HPDE6-E6E7 (cell line): ENCODE measurements at regions not wholly inside any gene's neighbourhood (a gene's known extent, or its start where the extent isn't known, plus 50 kb on each side); places are given as distances from the start of the nearest gene placed in this dataset.

Source experiments
- DNase-seq: peaks from one replicate; pipeline ENCODE4 v3.0.0; 2011; ENCODE audit warnings: missing footprints; ENCODE audit errors: extremely low spot score

- no peak for DNase-seq
These were observed 131.8 kb upstream of the HS6ST1 start for GRCh38 chr2:128450211-128451024.

- no peak for DNase-seq
These were observed 132.7 kb upstream of the HS6ST1 start for GRCh38 chr2:128451084-128452023.

DNA sequence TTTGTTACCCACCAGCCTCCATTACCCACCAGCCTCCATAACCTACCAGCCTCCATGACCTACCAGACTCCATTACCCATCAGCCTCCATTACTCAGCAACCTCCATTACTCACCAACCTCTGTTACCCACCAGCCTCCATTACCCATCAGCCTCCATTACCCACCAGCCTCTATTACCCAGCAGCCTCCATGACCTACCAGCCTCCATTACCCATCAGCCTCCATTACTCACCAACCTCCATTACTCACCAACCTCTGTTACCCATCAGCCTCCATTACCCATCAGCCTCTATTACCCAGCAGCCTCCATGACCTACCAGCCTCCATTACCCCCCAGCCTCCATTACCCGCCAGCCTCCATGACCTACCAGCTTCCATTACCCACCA, 133.3 kb upstream of the HS6ST1 start:
- DNase-seq, result no peak

GRCh38 chr2:128452536-128453530, 134.2 kb upstream of the HS6ST1 start:
- no peak for DNase-seq

DNA sequence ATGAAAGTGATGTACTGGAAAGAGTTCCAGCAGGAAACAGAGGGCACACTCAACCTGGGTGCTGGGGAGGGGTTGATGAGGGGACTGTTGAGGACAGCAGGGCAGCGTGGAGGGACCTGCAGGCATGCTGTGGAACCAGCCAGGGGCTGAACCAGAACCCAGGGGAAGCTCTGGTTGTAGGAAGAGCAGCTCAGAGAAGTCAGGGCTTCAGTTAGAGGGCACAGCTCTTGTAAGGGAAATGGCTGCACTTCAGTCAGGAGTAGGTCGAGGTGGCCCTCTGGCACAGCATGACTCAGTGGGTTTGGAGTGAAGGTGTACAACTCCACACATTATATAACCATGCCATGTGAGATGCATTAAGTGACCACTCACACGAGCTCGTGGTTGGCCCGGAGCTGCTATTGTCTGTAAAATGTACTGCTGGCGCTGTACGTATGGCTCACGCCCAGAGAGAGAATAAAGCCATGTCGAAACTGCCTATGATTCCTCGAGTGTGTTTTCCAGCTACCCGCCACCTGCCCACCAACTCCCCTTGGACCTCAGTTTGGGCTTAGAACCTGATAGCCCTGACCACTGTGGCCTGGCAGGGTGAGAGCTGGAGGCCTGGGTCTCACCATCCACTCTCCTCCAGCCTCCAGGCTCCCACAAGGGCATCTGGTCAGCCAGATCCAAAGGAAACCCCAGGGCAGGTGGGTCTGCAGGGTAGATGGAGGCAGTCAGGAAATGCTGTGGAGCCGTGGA, 136.5 kb upstream of the HS6ST1 start:
- no peak for DNase-seq

- DNase-seq, result no peak
These were observed 137.0 kb upstream of the HS6ST1 start for GRCh38 chr2:128455721-128456050.

DNA sequence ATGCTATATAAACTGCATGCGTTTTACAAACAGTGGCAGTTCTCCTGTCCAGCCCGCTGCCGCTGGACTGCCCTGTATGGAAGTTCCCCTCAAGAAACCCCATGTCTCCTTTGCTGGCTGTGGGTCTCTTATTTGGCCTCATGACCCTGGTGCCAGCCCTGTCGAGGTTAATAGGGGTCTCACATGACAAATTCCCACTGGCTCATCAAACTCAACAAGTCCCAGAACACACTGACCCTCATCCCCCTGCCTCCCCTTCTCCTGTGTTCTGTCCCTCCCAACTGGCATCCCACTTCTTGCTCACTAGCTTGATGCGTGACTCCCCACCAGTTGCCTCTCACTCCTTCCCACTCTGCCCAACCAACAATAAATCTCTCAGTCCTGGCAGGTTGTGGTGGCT, 137.6 kb upstream of the HS6ST1 start:
- no peak for DNase-seq

DNA sequence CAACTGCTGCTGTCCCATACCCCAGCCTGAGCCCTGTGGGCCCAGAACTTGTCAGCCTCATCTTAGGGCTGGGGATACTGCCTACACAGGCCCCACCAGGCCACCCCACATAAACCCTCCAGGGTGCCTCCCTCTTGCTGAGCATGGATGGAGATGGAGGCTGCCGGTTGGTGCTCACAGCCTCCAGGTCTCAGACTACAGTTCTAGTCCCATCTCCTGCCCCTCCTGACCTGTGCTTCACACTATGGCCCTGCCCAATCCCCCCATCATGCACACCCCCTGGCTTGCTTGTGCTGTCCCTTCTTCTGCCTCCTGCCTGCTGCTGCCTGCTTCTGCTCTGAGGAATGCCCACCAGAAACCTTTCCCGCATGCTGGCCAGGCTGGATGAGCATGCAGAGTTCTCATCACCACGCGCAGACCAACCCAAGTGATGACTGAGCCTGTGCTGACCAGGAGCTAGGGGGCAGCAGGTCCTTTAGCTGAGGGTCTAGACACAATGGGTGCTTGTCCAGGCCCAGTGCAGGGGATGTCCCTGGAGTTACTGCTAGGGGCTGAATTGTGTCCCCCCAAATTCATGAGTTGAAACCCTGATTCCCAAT, 138.4 kb upstream of the HS6ST1 start:
- DNase-seq, result no peak

DNA sequence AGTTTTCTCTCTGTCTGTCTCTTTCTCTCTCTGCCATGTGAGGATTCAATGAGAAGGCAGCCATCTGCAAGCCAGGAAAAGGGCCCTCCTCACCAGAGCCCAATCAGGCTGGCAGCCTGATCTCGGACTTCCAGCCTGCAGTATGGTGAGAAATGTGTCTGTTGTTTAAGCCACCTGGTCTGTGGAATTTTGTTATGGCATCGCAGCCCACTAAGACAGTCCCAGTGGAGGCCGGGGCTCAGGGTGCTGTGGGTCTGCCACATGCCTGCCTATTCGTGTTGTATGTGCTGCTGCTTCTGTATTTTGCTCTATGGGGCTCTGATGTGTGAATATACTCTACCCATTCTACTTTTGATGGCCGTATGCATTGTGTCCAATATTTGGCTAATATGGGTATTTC, 139.0 kb upstream of the HS6ST1 start:
- DNase-seq, result no peak

- DNase-seq, result no peak
These were observed 139.8 kb upstream of the HS6ST1 start for GRCh38 chr2:128458505-128458904.

DNA sequence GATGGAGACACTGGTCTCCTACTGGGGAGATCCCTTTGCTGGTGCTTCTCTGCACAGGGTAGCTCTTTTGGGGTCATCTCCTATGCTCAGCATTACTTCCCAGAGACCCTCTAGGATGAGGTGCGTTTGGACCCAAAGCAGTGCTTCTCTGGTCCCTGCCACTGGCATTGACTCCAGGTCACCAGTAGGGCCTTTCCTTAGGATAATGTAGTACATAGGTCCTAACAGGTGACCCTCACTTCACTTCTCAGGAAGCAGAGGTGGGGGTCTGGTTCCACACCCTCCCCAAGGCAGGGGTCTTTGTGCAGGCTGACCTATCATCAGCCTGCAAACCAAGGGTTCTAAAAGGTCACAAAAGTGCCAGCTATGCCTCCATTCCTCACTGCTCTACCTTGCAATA, 145.8 kb upstream of the HS6ST1 start:
- no peak for DNase-seq

DNA sequence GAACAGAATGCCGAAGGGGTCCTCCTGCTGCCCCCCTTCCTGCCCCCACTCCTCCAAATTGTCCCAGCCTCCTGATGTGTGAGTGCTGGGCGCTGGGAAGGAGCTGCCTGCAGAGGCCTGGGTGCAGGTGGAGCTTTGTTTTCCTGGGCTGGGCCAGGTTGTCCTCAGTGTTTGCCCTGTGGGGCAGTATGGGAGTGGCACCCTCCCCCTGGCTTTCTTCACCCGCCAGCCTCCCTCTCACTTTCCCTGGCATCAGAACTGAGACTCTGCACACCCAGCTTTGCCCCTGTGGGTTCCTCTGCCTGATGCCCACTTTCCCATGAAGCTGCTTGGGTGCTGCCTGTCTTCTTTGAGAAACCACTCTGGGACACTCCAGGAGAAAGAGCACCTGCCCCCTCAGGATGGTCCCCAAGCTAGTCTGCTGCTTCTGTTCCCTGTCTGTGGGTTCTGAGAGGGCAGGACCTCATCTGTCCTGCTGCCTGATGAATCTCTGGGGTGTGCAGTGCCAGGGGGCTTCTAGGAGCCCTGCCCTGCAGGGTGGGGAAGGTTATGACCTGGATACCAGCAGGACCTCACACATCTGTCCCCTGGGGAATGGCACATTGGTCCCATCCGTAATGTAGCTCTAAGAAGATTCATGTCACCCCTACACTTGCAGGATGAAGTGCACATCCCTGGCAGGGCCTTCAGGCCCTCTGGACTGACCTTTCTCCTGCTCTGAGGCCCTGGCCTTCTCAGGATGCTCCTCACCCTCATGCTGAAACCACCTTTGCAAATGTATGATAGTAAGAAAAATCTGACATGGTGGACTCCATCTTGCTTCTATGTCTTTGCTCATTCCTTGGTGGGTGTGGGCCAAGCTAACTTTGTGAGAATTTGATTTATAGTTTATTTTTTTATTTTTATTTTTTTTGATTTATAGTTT, 146.8 kb upstream of the HS6ST1 start:
- DNase-seq, result no peak

DNA sequence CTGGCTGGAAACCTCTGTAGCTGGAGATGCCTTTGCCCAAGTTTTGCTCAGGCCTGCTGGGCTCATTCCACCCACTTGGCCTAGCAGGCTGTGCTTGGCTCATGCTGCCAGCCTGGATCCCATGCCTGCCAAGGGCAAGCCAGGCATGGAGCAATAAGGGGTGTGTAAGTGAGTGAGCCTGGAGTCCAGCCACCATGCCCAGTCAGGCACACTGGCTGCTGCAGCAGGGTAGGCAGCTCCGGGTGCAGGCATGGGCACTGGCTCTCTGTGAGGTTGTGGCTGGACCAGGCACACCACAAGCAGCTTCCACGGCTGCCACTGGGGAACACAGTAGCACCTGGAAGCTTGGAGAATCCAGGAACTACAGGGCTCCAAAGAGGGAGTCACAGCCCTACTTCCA, 147.7 kb upstream of the HS6ST1 start:
- DNase-seq, result no peak

DNA sequence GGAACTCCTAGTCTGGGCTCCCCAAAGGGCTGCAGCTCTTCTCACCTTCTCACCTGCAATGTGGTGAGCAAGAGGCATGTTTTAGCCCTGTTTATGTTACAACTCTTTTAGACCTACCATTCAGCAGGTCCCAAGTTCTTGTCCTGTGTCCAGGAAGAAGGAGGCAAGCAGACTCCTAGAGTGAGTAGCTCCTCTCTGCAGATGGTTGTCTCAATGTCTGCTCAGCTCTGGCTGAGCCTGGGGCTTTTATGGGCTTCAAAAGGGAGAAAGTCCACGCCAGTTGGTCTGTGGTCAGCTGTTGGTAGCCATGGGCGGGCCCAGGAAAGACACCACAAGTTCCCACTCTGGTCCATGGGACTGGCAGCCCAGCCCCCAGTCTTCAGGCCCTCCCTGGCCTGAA, 148.1 kb upstream of the HS6ST1 start:
- no peak for DNase-seq

DNA sequence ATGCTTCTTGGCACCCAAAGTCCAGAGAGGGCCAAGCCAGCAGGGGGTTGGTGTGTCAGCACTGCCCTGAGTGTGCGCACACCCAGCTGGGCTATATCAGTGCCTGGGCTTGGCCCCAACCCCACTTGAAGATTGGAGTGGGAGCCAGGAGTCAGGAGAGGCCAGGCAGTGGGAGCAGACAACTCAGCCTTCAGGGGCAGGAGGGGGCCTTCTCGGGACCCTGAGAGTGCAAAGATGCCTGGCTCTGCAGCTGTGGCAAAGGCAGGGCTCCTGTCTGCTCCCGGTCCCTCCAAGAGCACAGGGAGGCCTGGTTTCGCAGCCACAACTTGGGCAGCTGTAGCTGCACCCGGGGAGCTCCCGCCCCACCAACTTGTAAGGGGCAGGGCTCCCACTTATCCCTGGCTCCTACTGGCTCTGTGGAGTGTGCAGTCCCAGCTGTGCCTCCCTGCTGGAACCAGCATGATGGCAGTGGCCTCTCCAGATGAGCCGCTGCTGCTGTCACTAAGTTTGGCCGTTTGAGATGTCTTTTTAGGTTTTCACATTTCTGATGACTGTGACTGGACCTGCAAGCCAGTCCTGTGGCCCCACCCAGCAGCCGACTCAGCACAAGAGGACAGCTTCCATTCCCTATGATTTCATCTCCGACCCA, 148.8 kb upstream of the HS6ST1 start:
- no peak for DNase-seq

GRCh38 chr2:128468186-128468920, 149.7 kb upstream of the HS6ST1 start:
- no peak for DNase-seq

DNA sequence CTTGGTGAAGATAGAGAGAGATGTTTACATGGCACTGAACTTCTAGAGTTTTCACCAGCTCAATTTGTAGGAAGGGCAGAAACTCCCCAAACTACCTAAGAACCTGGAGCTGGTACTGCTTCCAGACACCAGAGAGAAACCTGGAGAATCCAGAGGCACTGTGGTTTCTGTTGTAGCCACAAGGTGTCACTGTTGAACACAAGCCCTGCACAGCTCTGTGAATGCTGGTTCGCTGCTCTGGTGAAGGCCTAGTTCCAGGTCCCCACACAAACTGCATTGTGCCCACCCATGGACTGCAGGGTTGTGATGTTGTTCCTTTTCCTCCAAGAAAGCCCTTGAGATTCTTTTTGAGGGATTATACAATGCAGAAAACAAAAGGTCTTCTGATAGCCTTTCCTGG, 150.5 kb upstream of the HS6ST1 start:
- no peak for DNase-seq

DNA sequence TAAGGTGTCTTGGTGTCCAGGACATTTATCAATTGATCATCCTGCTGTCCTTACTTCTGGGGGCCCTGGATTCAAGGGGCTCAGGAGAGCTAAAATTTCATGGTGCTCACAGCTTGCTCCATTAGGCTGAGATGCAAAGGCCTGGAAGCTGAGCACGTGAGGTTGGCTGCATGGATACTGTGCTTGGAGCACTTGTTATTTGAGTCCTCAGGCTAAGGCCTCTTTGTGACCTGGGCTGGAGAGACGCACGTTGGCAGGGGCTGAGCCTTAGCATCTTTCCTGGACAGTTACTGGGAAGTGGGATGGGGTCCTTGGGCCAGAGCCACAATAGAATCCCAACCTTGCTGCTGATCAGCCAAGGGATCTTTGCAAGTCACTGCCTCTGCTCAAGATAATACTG, 151.2 kb upstream of the HS6ST1 start:
- DNase-seq, result no peak
